ENCODE measurements at regions not wholly inside any gene's neighbourhood (a gene's known extent, or its start where the extent isn't known, plus 50 kb on each side); places are given as distances from the start of the nearest gene placed in this dataset.
"Not testable (repeated sequence)": the region's sequence is repeated elsewhere in the genome, so short reads cannot be mapped to it uniquely, and the experiment has no call there.

DNA sequence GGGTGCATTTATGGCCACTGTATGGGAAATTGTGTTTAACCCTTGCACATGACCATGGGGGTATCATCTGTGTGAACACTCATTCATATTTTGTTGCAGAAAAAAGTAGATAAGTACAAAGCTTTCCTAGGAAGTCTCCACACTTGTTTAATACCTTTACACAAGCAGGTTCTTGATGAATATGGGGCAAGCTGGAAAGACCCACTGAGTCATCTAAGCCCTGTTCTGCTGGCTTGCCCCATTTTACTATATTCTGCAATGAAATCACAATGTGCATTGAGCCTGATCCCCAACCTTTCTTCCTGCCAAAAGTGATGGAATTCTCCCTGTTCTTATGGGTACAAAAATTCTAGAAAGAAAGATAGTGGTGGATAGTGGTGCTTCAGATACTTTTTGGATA is 99.8 kb downstream of the CCDC71L start:
- no peak for DNase-seq

GRCh38 chr7:106560482-106560881 is 100.5 kb downstream of the CCDC71L start:
- DNase-seq = no peak

DNA sequence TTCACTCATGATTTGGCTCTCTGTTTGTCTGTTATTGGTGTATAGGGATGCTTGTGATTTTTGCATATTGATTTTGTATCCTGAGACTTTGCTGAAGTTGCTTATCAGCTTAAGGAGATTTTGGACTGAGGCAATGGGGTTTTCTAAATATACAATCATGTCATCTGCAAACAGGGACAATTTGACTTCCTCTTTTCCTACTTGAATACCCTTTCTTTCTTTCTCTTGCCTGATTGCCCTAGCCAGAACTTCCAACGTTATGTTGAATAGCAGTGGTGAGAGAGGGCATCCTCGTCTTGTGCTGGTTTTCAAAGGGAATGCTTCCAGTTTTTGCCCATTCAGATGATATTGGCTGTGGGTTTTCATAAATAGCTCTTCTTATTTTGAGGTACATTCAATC is 104.7 kb downstream of the CCDC71L start:
- not testable (repeated sequence) for DNase-seq

GRCh38 chr7:106554623-106555022 is 106.3 kb downstream of the CCDC71L start:
- DNase-seq = not testable (repeated sequence)

DNA sequence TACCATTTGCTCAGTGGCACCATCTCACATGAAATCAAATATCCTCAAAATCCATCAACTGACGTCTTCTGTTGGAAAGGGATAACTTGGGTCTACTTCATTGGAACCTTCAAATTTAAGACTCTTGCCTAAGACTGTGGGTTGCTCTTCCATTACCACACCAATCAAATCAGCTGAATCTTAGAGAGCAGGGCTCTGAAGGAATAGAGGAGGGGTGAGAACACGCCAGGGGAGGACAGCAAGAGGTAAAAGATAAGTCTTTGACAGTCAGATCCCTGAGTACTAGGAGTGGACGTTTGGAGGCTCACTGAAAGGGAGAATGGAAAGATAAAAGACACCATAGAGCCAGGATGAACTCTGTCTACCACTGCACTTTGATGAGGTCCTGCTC is 107.5 kb downstream of the CCDC71L start:
- no peak for DNase-seq

GRCh38 chr7:106552645-106553445 is 108.1 kb downstream of the CCDC71L start:
- DNase-seq = no peak

GRCh38 chr7:106551936-106552335 is 109.0 kb downstream of the CCDC71L start:
- DNase-seq = no peak

DNA sequence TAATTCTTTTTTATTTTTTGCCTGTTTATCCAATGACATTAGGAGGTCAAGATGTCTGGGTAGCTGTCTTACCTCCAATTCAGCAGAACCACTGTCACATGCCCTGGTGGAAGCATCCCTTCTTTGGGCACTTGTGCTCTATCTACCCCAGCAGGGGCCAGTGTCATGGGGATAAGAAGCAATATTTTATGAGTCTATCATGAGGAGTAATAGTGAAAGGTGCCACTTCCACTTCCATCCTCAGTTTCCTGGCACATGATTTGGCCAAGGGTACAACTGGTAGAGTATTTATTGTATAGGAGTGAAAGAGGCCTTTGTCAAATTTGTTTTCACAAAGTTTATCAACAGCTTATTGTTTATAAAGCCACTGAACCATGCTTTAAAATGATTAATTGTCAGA is 112.5 kb downstream of the CCDC71L start:
- DNase-seq = no peak

GRCh38 chr7:106545275-106545674 is 115.7 kb downstream of the CCDC71L start:
- no peak for DNase-seq

DNA sequence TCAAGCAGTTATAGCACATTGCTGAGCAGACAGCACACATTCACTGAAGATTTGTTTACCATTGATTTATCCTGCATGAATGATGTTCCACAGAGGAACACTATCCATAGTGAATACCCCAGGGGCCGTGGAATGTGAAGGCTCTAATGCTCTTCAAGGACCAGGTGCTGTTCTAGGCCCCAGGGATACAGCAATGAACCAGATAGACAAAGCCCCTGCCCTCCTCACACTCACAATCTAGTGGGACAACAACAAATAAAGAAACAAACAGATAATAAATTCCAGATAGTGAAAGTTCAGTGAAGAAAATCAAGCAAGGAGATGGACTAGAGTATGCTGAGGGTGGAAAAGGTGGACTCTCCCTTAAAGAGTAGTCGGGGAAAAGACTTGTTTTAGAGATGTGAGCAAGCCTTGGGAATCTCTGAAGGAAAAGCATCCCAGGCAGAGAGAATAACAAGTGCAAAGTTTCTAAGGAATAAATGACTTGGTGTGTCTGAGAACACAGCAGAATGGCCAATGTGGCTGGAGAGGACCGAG is 117.7 kb downstream of the CCDC71L start:
- no peak for DNase-seq

GRCh38 chr7:106542550-106543220 is 118.3 kb downstream of the CCDC71L start:
- DNase-seq = no peak

DNA sequence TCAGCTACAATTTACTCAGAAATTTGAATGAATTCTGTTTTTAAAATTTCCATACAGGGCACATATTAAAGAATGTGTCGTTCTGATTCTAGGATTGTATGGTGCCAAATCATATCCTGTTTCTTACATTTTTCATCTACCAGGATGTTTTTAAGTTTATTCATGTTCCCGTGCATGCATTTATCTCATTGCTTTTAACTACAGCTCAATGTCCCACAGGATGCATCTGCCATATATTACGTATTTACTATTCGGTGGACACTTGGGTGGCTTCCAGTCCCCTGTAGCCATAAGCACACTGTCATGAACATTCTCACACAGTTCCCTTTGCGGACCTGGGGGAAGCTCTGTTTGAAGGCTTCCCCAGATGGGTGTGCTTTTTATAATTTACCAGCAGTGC is 122.3 kb downstream of the CCDC71L start:
- DNase-seq = no peak

DNA sequence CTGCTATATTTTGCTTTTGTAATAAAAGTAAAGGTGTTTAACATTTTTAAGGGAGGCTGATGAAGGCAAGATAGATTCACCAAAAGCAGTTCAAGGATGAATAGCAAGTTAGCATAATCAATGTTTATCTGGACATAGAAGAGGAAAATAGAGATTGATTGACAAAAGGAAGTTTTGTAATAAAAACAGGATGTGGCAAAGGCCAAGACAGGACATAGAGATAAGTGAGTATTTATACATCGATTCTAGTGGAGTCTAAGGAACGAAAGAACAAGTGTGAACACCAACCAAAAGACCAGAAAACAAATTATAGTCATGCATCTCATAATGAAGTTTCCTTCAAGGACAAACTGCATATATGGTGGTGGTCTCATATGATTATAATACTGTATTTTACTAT is 123.8 kb downstream of the CCDC71L start:
- no peak for DNase-seq

GRCh38 chr7:106536079-106536478 is 124.9 kb downstream of the CCDC71L start:
- DNase-seq = no peak

DNA sequence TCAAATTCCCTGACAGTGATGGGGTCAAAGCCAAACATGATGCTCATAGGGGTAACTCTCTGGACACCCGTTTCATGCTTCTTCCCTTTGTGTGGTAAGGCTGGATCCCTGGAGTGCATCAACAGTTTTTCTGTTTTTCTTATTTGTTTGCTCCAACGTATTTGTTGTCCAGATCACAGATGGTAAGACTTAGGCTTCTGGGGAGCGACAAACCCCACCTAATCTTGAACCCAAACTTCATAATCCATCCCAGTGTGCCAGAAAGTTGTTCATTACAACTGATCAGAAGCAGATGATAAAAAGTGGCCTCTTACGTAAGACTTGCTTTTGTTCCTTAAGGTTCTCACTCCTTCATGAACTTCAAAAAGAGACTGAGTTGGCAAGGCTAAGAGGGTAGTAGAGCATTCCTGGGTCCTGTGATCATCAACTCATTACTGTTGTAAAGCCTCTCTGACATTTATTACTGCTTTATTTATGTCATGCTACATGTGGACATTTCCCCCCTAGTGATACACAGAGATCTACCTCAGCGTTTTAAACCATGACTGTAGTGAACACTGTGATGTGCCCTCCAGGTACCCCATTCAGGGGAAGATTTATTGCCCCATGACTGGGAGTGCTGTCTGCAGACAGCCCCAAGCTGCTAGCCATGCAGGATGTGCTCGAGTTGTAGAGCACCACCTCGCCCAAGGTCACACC is 125.6 kb downstream of the CCDC71L start:
- DNase-seq = no peak

DNA sequence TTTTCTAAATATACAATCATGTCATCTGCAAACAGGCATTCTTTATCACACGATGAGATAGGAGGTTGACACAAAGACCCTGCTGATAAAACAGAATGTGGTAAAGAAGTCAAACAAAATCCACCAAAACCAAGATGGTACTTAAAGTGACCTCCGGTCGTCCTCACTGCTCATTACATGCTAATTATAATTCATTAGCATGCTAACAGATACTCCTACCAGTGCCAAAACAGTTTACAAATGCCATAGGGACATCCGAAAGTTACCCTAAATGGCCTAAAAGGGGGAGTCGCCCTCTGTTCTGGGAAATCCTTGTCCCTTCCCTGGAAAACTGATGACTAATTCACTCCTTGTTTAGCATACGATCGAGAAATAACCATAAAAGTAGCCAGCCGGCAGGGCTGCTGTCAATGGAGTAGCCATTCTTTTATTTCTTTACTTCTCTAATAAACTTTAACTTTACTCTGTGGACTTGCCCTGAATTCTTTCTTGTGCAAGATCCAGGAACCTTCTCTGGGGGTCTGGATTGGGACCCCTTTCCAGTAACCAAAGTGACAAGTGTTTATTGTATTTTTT is 126.6 kb downstream of the CCDC71L start:
- DNase-seq = no peak

DNA sequence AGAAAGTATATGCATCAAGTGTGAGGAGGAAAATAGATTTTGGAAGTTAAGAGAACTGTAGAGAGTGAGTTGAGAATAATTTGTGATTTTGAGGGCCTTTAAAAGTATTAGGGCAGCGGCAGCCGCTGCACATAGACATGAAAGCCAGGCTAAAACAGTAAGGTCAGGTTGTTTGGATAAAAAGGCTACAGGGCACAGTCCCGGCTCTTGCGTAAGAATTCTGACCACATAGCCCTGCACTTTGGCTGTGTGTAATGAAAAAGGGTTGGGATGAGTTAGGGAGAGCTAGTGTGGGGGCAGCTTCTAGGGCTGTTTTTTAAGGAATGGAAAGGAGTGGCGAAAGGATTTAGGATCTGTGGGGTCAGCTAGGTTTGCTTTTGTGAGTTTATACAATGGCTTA is 130.8 kb downstream of the CCDC71L start:
- not testable (repeated sequence) for DNase-seq

GRCh38 chr7:106526617-106527016 is 134.3 kb downstream of the CCDC71L start:
- not testable (repeated sequence) for DNase-seq

GRCh38 chr7:106524690-106525059 is 136.3 kb downstream of the CCDC71L start:
- no peak for DNase-seq

GRCh38 chr7:106523482-106523881 is 137.5 kb downstream of the CCDC71L start:
- DNase-seq = no peak

- no peak for DNase-seq
Observed at GRCh38 chr7:106522696-106523095, 138.3 kb downstream of the CCDC71L start.

GRCh38 chr7:106521541-106521940 is 139.4 kb downstream of the CCDC71L start:
- DNase-seq = no peak

DNA sequence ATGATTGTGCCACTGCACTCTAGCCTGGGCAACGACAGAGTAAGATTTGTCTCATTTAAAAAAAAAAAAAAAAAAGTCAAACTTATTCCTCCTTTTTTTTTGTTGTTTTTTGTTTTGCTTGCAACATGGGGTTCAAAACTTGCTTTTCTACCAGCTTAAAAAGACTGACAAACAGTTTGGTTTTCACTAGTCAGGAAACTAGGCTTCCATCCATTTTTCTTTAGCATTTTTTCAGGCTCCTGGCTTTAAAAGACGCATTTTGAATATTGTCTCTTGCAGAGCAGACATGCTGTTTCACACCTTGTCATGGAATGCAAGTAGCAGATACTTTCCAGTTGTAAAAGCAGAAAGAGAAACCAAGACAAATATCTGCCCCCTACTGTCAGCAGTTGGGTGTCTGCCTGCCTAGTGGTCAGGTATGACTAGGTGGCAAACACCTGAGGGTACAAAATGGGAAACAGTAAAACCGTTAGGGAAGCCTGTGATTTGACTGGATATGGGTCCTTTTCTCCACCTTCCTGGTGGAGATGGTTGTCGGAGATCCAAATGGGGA is 139.9 kb downstream of the CCDC71L start:
- no peak for DNase-seq

All from activated T-cell treated with anti-CD3 and anti-CD28 coated beads, Interleukin-2, amount 50 U/mL, for 1 hour (primary cell).